B cell (primary cell): ENCODE measurements at regions not wholly inside any gene's neighbourhood (a gene's known extent, or its start where the extent isn't known, plus 50 kb on each side); places are given as distances from the start of the nearest gene placed in this dataset.
A peak's percentile ranks its signal among the peaks of the same experiment; 100 is the strongest.
"Not testable (repeated sequence)": the region's sequence is repeated elsewhere in the genome, so short reads cannot be mapped to it uniquely, and the experiment has no call there.

Experiments used
- ATAC-seq: fragments of 200-7000 bp; cut with Tn5 transposase; one replicate; pipeline ENCODE4 v1.10.0; 2021; ENCODE audit warnings: low read depth, mild to moderate bottlenecking, moderate number of reproducible peaks, moderate library complexity
- CTCF ChIA-PET: fragments of 350-600 bp; sonication (Branson Sonifier 250); formaldehyde crosslinking; loops from one replicate; lab custom pipeline; 2021; ENCODE audit warnings: antibody characterized with exemption, inconsistent platforms; lab: Charles Lee
- POLR2A ChIA-PET: fragments of 350-600 bp; sonication (Branson Sonifier 250); formaldehyde crosslinking; loops from one replicate; lab custom pipeline; 2021; ENCODE audit warnings: antibody characterized with exemption; lab: Charles Lee
- DNase-seq: peaks from one replicate; pipeline ENCODE4 v3.0.0; 2013
- H2AFZ ChIP-seq: 2 replicates; pipeline ENCODE4 v1.6.1; 2012; ENCODE audit warnings: mild to moderate bottlenecking, low read depth, low read length; ENCODE audit not compliant: insufficient read depth, poor library complexity, severe bottlenecking
- H3K27ac ChIP-seq, 2 donors: 1 replicate in 1 of 2; 2 replicates in 1 of 2; pipeline ENCODE4 v1.5.1; 2012 to 2013; ENCODE audit warnings: low read length in 2 of 2, mild to moderate bottlenecking in 2 of 2, moderate library complexity in 1 of 2
- H3K27me3 ChIP-seq, 4 experiments: fragments of 200-600 bp in 1 of 4; sonication (generic) in 1 of 4; replicated peaks in 1 of 4; 1 replicate in 2 of 4; 2 replicates in 2 of 4; pipeline versions ENCODE4 v1.6.1 to v1.7.0; 2013 to 2016; ENCODE audit warnings: low read length in 3 of 4, mild to moderate bottlenecking in 2 of 4, mixed read lengths in 1 of 4, moderate library complexity in 1 of 4; ENCODE audit not compliant: insufficient read depth in 4 of 4, control insufficient read depth in 3 of 4; ENCODE audit errors: control extremely low read depth in 1 of 4
- H3K36me3 ChIP-seq, 2 experiments: replicated peaks in 1 of 2; 1 replicate in 1 of 2; 2 replicates in 1 of 2; pipeline versions ENCODE4 v1.6.1 to v1.7.1; 2013; ENCODE audit warnings: low read length in 1 of 2; ENCODE audit not compliant: insufficient read depth in 2 of 2, control insufficient read depth in 1 of 2; ENCODE audit errors: control extremely low read depth in 1 of 2, extremely low read depth in 1 of 2
- H3K4me1 ChIP-seq, 2 donors: fragments of 200-600 bp in 1 of 2; sonication (generic) in 1 of 2; 1 replicate in 1 of 2; 2 replicates in 1 of 2; pipeline versions ENCODE4 v1.5.1 to v1.6.1; 2013 to 2017; ENCODE audit warnings: low read length in 2 of 2; ENCODE audit not compliant: control insufficient read depth in 2 of 2, insufficient read depth in 2 of 2
- H3K4me2 ChIP-seq: replicated peaks from 2 replicates; pipeline ENCODE3; 2012; ENCODE audit warnings: mild to moderate bottlenecking, low read depth, low read length; ENCODE audit not compliant: poor library complexity, severe bottlenecking
- H3K4me3 ChIP-seq, 5 experiments: fragments of 200-600 bp in 1 of 5; sonication (generic) in 1 of 5; 1 replicate in 3 of 5; 2 replicates in 2 of 5; pipeline versions ENCODE4 v1.5.1 to v1.7.0; 2011 to 2016; ENCODE audit warnings: low read length in 4 of 5, mild to moderate bottlenecking in 4 of 5, low read depth in 2 of 5, control low read depth in 1 of 5, moderate library complexity in 1 of 5; ENCODE audit not compliant: insufficient read depth in 1 of 5; ENCODE audit errors: control extremely low read depth in 1 of 5, extremely low read depth in 1 of 5
- H3K79me2 ChIP-seq: fragments of 200-600 bp; sonication (generic); one replicate; pipeline ENCODE4 v1.6.0; 2016; ENCODE audit warnings: low read length; ENCODE audit not compliant: control insufficient read depth, insufficient read depth
- H3K9ac ChIP-seq: fragments of 200-600 bp; sonication (generic); 2 replicates; pipeline ENCODE4 v1.6.1; 2017; ENCODE audit warnings: mild to moderate bottlenecking, low read length, moderate library complexity
- H3K9me3 ChIP-seq, 3 donors: one replicate each; pipeline versions ENCODE4 v1.6.1 to v1.7.1; 2013; ENCODE audit warnings: low read length in 2 of 3; ENCODE audit not compliant: control insufficient read depth in 2 of 3, insufficient read depth in 1 of 3; ENCODE audit errors: control extremely low read depth in 1 of 3
- H4K20me1 ChIP-seq: 2 replicates; pipeline ENCODE4 v1.6.0; 2012; ENCODE audit warnings: mild to moderate bottlenecking, low read length; ENCODE audit not compliant: insufficient read depth, control insufficient read depth, poor library complexity, severe bottlenecking
- H3K27ac Mint-ChIP-seq: one replicate; pipeline ENCODE4 v1.8.0; 2021; ENCODE audit warnings: mixed read lengths
- H3K27me3 Mint-ChIP-seq: one replicate; pipeline ENCODE4 v1.8.0; 2021; ENCODE audit warnings: mixed read lengths
- H3K4me1 Mint-ChIP-seq: one replicate; pipeline ENCODE4 v1.8.0; 2021; ENCODE audit warnings: mixed read lengths
- H3K4me3 Mint-ChIP-seq: one replicate; pipeline ENCODE4 v1.8.0; 2021; ENCODE audit warnings: mixed read lengths
- H3K9me3 Mint-ChIP-seq: one replicate; pipeline ENCODE4 v1.8.0; 2022; ENCODE audit warnings: mixed read lengths; ENCODE audit not compliant: insufficient read depth
- EZH2 ChIP-seq: IDR thresholded peaks from 2 replicates; pipeline ENCODE4 v1.6.1; 2012; ENCODE audit warnings: borderline replicate concordance, low read depth, mild to moderate bottlenecking, moderate library complexity, low read length; ENCODE audit not compliant: insufficient read depth, poor library complexity, severe bottlenecking
- WGBS: methylation state at CpG from one replicate; pipeline ENCODE4 v1.1.5; 2013; ENCODE audit warnings: missing lambda C conversion rate; ENCODE audit not compliant: insufficient coverage; 5-methylcytosine and 5-hydroxymethylcytosine counted together
- intact Hi-C: fragments of 100-400 bp; cut with micrococcal nuclease; formaldehyde crosslinking; loops from one replicate; pipeline ENCODE4 v1.10.0; 2022
- TF ChIP-seq, protein P1 (sequence below): fragments of 200-600 bp; IDR thresholded peaks from one replicate; pipeline ENCODE4 v1.8.0; 2022; ENCODE audit warnings: antibody characterized with exemption, mild to moderate bottlenecking

DNA sequence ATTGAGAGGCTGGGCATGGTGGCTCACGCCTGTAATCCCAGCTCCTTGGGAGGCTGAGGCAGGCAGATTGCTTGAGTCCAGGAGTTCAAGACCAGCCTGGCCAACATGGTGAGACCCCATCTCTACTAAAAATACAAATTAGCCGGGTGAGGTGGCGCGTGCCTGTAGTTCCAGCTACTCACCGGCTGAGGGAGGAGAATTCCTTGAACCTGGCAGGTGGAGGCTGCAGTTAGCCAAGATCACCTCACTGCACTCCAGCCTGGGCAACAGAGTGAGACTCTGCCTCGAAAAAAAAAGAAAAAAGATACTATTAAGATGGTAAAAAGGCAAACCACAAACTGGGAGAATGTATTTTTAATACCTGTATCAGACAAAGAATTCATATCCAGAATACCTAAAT, 124.2 kb upstream of the RAP1B start:
- H3K27ac Mint-ChIP-seq, H3K9ac ChIP-seq, H3K9me3 ChIP-seq, H3K27me3 Mint-ChIP-seq, DNase-seq, H3K27me3 ChIP-seq, H3K36me3 ChIP-seq, H4K20me1 ChIP-seq, POLR2A ChIA-PET, H2AFZ ChIP-seq, H3K27ac ChIP-seq, CTCF ChIA-PET, ATAC-seq, H3K4me3 ChIP-seq, H3K4me2 ChIP-seq, intact Hi-C loops, H3K4me3 Mint-ChIP-seq, H3K79me2 ChIP-seq, H3K9me3 Mint-ChIP-seq: not testable (repeated sequence)
- peaks cover 15 to 17% of the 10 kb centered on the region in 2 donors for H3K4me1 ChIP-seq
- WGBS, result 88% methylated on average over 1 of the region's 6 CpGs
- H3K4me1 Mint-ChIP-seq, result peaks cover 20% of the 10 kb centered on the region

DNA sequence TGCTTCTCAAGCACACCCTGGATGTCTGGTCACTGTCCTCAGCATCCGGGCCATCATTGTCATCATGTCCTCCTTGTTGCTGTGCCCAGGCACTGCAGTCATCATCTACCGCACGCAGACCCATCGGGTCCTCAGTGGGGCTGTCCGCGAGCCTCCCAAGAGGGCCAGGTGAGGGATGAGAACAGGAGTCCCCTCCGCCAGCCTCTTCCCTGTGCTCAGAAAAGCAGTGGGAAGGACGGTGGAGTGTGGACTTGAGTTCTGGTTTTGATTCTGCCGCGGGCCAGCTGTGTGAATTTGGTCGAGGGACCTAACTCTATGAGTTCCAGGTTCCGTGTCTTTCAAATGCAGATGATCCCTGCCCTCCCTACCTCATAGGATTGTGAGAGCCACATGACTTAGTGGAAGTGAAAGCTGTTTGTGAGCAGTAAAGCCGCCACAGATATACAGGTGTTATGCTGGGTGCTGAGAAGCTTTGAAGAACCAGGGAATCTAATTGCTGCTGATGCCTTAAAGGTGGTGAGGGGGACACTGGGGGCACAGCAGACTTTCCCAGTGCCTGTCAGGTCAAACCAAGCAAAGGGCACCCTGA, 122.9 kb upstream of the RAP1B start:
- peaks cover 7% of the 10 kb centered on the region for H3K4me1 Mint-ChIP-seq
- TF ChIP-seq, protein P1, sequence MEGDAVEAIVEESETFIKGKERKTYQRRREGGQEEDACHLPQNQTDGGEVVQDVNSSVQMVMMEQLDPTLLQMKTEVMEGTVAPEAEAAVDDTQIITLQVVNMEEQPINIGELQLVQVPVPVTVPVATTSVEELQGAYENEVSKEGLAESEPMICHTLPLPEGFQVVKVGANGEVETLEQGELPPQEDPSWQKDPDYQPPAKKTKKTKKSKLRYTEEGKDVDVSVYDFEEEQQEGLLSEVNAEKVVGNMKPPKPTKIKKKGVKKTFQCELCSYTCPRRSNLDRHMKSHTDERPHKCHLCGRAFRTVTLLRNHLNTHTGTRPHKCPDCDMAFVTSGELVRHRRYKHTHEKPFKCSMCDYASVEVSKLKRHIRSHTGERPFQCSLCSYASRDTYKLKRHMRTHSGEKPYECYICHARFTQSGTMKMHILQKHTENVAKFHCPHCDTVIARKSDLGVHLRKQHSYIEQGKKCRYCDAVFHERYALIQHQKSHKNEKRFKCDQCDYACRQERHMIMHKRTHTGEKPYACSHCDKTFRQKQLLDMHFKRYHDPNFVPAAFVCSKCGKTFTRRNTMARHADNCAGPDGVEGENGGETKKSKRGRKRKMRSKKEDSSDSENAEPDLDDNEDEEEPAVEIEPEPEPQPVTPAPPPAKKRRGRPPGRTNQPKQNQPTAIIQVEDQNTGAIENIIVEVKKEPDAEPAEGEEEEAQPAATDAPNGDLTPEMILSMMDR, result no peak
- no peak for TF ChIP-seq EZH2
- H3K4me3 Mint-ChIP-seq, result no peak overlapping the region
- Histone ChIP-seq H2AFZ (no peak overlapping the region), H3K27me3 (no peaks in the 10 kb centered on the region), H3K36me3 (no peaks in the 10 kb centered on the region), H3K79me2 (no peaks in the 10 kb centered on the region), H3K9me3 (peaks cover 0 to 6% (median 0%) of the 10 kb centered on the region in 3 donors), H3K4me2 (no peak overlapping the region), H3K4me3 (no peak overlapping the region), H3K27ac (no peak overlapping the region), H3K9ac (no peak overlapping the region), H3K4me1 (peaks cover 2 to 3% of the 10 kb centered on the region in 2 donors), H4K20me1 (no peaks in the 10 kb centered on the region)
- WGBS, result 90% methylated on average over 9 of the region's 13 CpGs
- POLR2A ChIA-PET, result no interaction called here
- intact Hi-C loops, result no loop called here
- no peaks in the 10 kb centered on the region for H3K9me3 Mint-ChIP-seq
- no peak for ATAC-seq
- DNase-seq, result peak; percentile 11
- H3K27me3 Mint-ChIP-seq, result peaks cover 5% of the 10 kb centered on the region
- H3K27ac Mint-ChIP-seq, result no peak overlapping the region
- CTCF ChIA-PET, result interaction anchor here (0.7 kb wide), 1 partner anchor 1465 kb away, joined by 5 read pairs; no protein-coding TSS in a partner anchor
